H9 (cell line): ENCODE measurements at regions not wholly inside any gene's neighbourhood (a gene's known extent, or its start where the extent isn't known, plus 50 kb on each side); places are given as distances from the start of the nearest gene placed in this dataset.

ENCODE experiments used
- DNase-seq: peaks from one replicate; pipeline ENCODE4 v3.0.0-alpha.2; 2017
- H2AFZ ChIP-seq: one replicate; pipeline ENCODE4 v1.6.1; 2013; ENCODE audit warnings: mild to moderate bottlenecking, low read length, control low read depth, moderate library complexity
- H2AK5ac ChIP-seq: 2 replicates; pipeline ENCODE4 v1.6.1; 2013; ENCODE audit warnings: low read length, control low read depth, mixed read lengths; ENCODE audit not compliant: insufficient read length
- H2BK120ac ChIP-seq: one replicate; pipeline ENCODE4 v1.6.1; 2013; ENCODE audit warnings: low read depth, mild to moderate bottlenecking, low read length, control low read depth, inconsistent platforms; ENCODE audit not compliant: poor library complexity, severe bottlenecking
- H2BK12ac ChIP-seq: 2 replicates; pipeline ENCODE4 v1.6.1; 2013; ENCODE audit warnings: low read length, control low read depth, mixed read lengths, low read depth; ENCODE audit not compliant: insufficient read length
- H2BK15ac ChIP-seq: 2 replicates; pipeline ENCODE4 v1.6.1; 2013; ENCODE audit warnings: low read depth, low read length, control low read depth
- H2BK20ac ChIP-seq: one replicate; pipeline ENCODE4 v1.6.1; 2013; ENCODE audit warnings: low read depth, mild to moderate bottlenecking, low read length, control low read depth, inconsistent platforms; ENCODE audit not compliant: poor library complexity, severe bottlenecking
- H2BK5ac ChIP-seq: 2 replicates; pipeline ENCODE4 v1.6.1; 2013; ENCODE audit warnings: low read length, control low read depth, mixed read lengths; ENCODE audit not compliant: insufficient read length
- H3K14ac ChIP-seq: 2 replicates; pipeline ENCODE4 v1.6.1; 2013; ENCODE audit warnings: low read length, control low read depth; ENCODE audit not compliant: insufficient read depth
- H3K18ac ChIP-seq: 2 replicates; pipeline ENCODE4 v1.6.1; 2013; ENCODE audit warnings: low read depth, mild to moderate bottlenecking, mixed read lengths, low read length, control low read depth; ENCODE audit not compliant: insufficient read length
- H3K23ac ChIP-seq: 2 replicates; pipeline ENCODE4 v1.6.1; 2013; ENCODE audit warnings: low read length, control low read depth, mixed read lengths, low read depth; ENCODE audit not compliant: insufficient read length
- H3K23me2 ChIP-seq: 2 replicates; pipeline ENCODE4 v1.6.1; 2013; ENCODE audit warnings: low read depth, mild to moderate bottlenecking, mixed read lengths, low read length, control low read depth; ENCODE audit not compliant: insufficient read length, poor library complexity, severe bottlenecking
- H3K27ac ChIP-seq: 2 replicates; pipeline ENCODE4 v1.5.1; 2013; ENCODE audit warnings: low read length, control low read depth, mixed read lengths, low read depth; ENCODE audit not compliant: insufficient read length
- H3K27me3 ChIP-seq: 2 replicates; pipeline ENCODE4 v1.6.1; 2013; ENCODE audit warnings: low read length, control low read depth, inconsistent platforms; ENCODE audit not compliant: insufficient read depth
- H3K4ac ChIP-seq: 2 replicates; pipeline ENCODE4 v1.6.1; 2013; ENCODE audit warnings: low read depth, mild to moderate bottlenecking, control low read depth, inconsistent platforms, low read length, moderate library complexity
- H3K4me1 ChIP-seq: 2 replicates; pipeline ENCODE4 v1.6.1; 2013; ENCODE audit warnings: low read length, control low read depth, inconsistent platforms; ENCODE audit not compliant: insufficient read depth
- H3K4me2 ChIP-seq: 2 replicates; pipeline ENCODE4 v1.6.1; 2013; ENCODE audit warnings: low read length, control low read depth, mixed read lengths; ENCODE audit not compliant: insufficient read length, insufficient read depth
- H3K56ac ChIP-seq: 2 replicates; pipeline ENCODE4 v1.6.1; 2013; ENCODE audit warnings: low read depth, mild to moderate bottlenecking, mixed read lengths, low read length, control low read depth; ENCODE audit not compliant: insufficient read length
- H3K79me1 ChIP-seq: 2 replicates; pipeline ENCODE4 v1.6.1; 2013; ENCODE audit warnings: low read depth, mild to moderate bottlenecking, moderate library complexity, low read length, control low read depth, inconsistent platforms; ENCODE audit not compliant: insufficient read depth, poor library complexity, severe bottlenecking
- H3K79me2 ChIP-seq: 2 replicates; pipeline ENCODE4 v1.6.1; 2013; ENCODE audit warnings: low read length, control low read depth, inconsistent platforms; ENCODE audit not compliant: insufficient read depth
- H3K9ac ChIP-seq: 2 replicates; pipeline ENCODE4 v1.6.1; 2013; ENCODE audit warnings: low read length, control low read depth, mixed read lengths; ENCODE audit not compliant: insufficient read length; ENCODE audit errors: extremely low read depth
- H3K9me3 ChIP-seq: one replicate; pipeline ENCODE4 v1.6.1; 2013; ENCODE audit warnings: low read depth, low read length, inconsistent platforms; ENCODE audit not compliant: control insufficient read depth
- H3T11ph ChIP-seq: one replicate; pipeline ENCODE4 v1.6.1; 2013; ENCODE audit warnings: mild to moderate bottlenecking, low read length, control low read depth, inconsistent platforms
- H4K20me1 ChIP-seq: one replicate; pipeline ENCODE4 v1.6.1; 2013; ENCODE audit not compliant: control insufficient read depth, insufficient read length, insufficient read depth
- H4K5ac ChIP-seq: 2 replicates; pipeline ENCODE4 v1.6.1; 2013; ENCODE audit warnings: low read depth, mild to moderate bottlenecking, mixed read lengths, low read length, control low read depth; ENCODE audit not compliant: insufficient read length
- H4K8ac ChIP-seq: replicated peaks from 2 replicates; pipeline ENCODE4 v1.6.1; 2013; ENCODE audit warnings: low read length, control low read depth, mixed read lengths, low read depth; ENCODE audit not compliant: insufficient read length
- H4K91ac ChIP-seq: 2 replicates; pipeline ENCODE4 v1.6.1; 2013; ENCODE audit warnings: low read depth, mild to moderate bottlenecking, moderate library complexity, mixed read lengths, low read length, control low read depth; ENCODE audit not compliant: insufficient read length
- H3K27ac Mint-ChIP-seq, 3 experiments: 2 replicates in 2 of 3; 3 replicates in 1 of 3; pipeline ENCODE4 v1.8.0; 2020 to 2021; ENCODE audit warnings: mixed read lengths in 3 of 3, mild to moderate bottlenecking in 1 of 3, moderate library complexity in 1 of 3
- H3K27me3 Mint-ChIP-seq: 2 replicates; pipeline ENCODE4 v1.8.0; 2021; ENCODE audit warnings: low read depth, mild to moderate bottlenecking, moderate library complexity, mixed read lengths
- H3K36me3 Mint-ChIP-seq, 3 experiments: 2 replicates in 2 of 3; 3 replicates in 1 of 3; pipeline ENCODE4 v1.8.0; 2020 to 2021; ENCODE audit warnings: low read depth in 3 of 3, mixed read lengths in 3 of 3; ENCODE audit not compliant: insufficient read depth in 1 of 3
- H3K4me1 Mint-ChIP-seq, 2 experiments: 2 replicates each; pipeline ENCODE4 v1.8.0; 2020; ENCODE audit warnings: mixed read lengths in 2 of 2
- H3K4me3 Mint-ChIP-seq, 2 experiments: 2 replicates in 1 of 2; 3 replicates in 1 of 2; pipeline ENCODE4 v1.8.0; 2020 to 2021; ENCODE audit warnings: mild to moderate bottlenecking in 2 of 2, mixed read lengths in 2 of 2, moderate library complexity in 1 of 2
- H3K9me3 Mint-ChIP-seq, 2 experiments: 2 replicates in 1 of 2; 3 replicates in 1 of 2; pipeline ENCODE4 v1.8.0; 2020; ENCODE audit warnings: mild to moderate bottlenecking in 2 of 2, mixed read lengths in 2 of 2, moderate library complexity in 1 of 2
- WGBS: extraction: QIAGEN DNeasy Blood & Tissue Kit; methylation state at CpG from one replicate; pipeline ENCODE4 v1.1.7; 2013; ENCODE audit warnings: missing lambda C conversion rate, low lambda C conversion rate, mixed read lengths; ENCODE audit not compliant: insufficient read length; ENCODE audit errors: extremely low coverage; 5-methylcytosine and 5-hydroxymethylcytosine counted together
- TF ChIP-seq, protein P1 (sequence below): fragments of 200-600 bp; sonication (generic); conservative IDR thresholded peaks from 3 replicates; pipeline ENCODE4 v1.8.0; 2021; ENCODE audit warnings: antibody characterized with exemption, mild to moderate bottlenecking

DNA sequence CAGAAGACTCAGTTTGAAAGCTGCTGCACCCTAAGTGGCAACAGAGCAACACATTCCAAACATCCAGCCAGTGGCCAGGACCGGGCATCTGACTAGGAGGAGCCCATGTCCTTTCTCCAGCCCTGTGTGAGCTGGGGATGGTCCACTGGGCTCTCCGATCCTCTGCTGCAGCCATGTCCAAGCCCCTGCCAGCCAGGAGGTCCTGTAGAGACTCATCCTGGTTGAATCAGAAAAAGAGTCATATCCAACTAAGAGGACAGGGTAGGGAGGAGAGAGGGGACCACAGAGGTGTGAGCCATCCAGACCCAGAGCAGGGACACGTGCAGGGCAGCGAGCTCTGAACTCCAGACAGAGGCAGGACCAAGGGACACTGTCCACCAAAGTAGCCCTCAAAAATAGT lies 163.0 kb upstream of the CDH5 start:
- H3K4me1 Mint-ChIP-seq, result peaks cover 14 to 16% of the 10 kb centered on the region in 2 experiments
- H3K18ac ChIP-seq, result no peak overlapping the region
- H2BK12ac ChIP-seq, result no peak overlapping the region
- TF ChIP-seq, protein P1, sequence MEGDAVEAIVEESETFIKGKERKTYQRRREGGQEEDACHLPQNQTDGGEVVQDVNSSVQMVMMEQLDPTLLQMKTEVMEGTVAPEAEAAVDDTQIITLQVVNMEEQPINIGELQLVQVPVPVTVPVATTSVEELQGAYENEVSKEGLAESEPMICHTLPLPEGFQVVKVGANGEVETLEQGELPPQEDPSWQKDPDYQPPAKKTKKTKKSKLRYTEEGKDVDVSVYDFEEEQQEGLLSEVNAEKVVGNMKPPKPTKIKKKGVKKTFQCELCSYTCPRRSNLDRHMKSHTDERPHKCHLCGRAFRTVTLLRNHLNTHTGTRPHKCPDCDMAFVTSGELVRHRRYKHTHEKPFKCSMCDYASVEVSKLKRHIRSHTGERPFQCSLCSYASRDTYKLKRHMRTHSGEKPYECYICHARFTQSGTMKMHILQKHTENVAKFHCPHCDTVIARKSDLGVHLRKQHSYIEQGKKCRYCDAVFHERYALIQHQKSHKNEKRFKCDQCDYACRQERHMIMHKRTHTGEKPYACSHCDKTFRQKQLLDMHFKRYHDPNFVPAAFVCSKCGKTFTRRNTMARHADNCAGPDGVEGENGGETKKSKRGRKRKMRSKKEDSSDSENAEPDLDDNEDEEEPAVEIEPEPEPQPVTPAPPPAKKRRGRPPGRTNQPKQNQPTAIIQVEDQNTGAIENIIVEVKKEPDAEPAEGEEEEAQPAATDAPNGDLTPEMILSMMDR, result no peak
- H2BK20ac ChIP-seq, result no peak overlapping the region
- no peak for DNase-seq
- H3K79me1 ChIP-seq, result no peaks in the 10 kb centered on the region
- no peak overlapping the region for H3K4ac ChIP-seq
- no peaks in the 10 kb centered on the region for H3K79me2 ChIP-seq
- H3K27me3 Mint-ChIP-seq, result peaks cover 1% of the 10 kb centered on the region; the same call in 1 of the 2 replicates
- no peak overlapping the region for H3T11ph ChIP-seq
- H3K27me3 ChIP-seq, result no peaks in the 10 kb centered on the region
- no peak overlapping the region for H4K8ac ChIP-seq
- H3K9ac ChIP-seq, result no peak overlapping the region
- no peak overlapping the region for H3K56ac ChIP-seq
- no peaks in the 10 kb centered on the region for H3K9me3 ChIP-seq
- H3K27ac ChIP-seq, result no peak overlapping the region
- no peaks in the 10 kb centered on the region; the same call in 1 of the 2 replicates for H3K4me1 ChIP-seq
- peaks cover 0 to 2% of the 10 kb centered on the region in 2 experiments; a peak in 1 of 5 replicates for H3K9me3 Mint-ChIP-seq
- no peak overlapping the region for H3K27ac Mint-ChIP-seq
- no peaks in the 10 kb centered on the region for H3K23me2 ChIP-seq
- H2AK5ac ChIP-seq, result no peak overlapping the region
- H2BK15ac ChIP-seq, result no peak overlapping the region
- no peak overlapping the region for H3K4me2 ChIP-seq
- no peak overlapping the region for H2BK120ac ChIP-seq
- H3K23ac ChIP-seq, result no peak overlapping the region
- no peak overlapping the region for H3K14ac ChIP-seq
- no peaks in the 10 kb centered on the region for H3K36me3 Mint-ChIP-seq
- WGBS, result no CpG with 5 or more reads among the region's 4 CpGs
- H4K5ac ChIP-seq, result no peak overlapping the region
- no peak overlapping the region for H2AFZ ChIP-seq
- H4K20me1 ChIP-seq, result no peaks in the 10 kb centered on the region
- no peak overlapping the region for H3K4me3 Mint-ChIP-seq
- H2BK5ac ChIP-seq, result no peak overlapping the region
- H4K91ac ChIP-seq, result no peak overlapping the region
